ENCODE measurements at regions not wholly inside any gene's neighbourhood (a gene's known extent, or its start where the extent isn't known, plus 50 kb on each side); places are given as distances from the start of the nearest gene placed in this dataset.

DNA sequence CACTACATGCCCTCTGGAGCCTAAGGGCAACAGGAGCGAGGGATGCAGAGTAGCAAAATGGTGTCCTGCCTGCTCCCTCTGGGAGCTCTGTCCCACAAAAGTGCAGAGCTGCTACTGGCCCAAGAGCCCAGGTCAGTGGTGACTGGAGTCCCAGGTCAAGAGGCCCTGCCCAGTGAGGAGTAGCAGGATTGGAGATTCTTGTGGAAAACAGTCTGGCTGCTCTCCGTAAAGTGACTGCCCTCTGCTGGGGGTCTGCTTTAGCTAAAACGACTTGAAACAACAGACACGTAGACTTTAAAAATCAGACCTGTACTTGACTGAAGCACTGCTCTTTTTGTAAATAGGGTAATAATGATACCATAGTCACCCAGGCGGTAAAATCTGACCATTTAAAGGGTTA is 917.0 kb downstream of the MAT2B start:
- BruUV-seq (replicated peaks) = no TSS peak
- Histone ChIP-seq H3K27ac (ENCODE audit: low read depth, low read length, poor library complexity, severe bottlenecking) (no peak overlapping the region), H3K9me3 (ENCODE audit: low read length) (no peaks in the 10 kb centered on the region), H3K4me2 (ENCODE audit: low read length) (no peak overlapping the region), H3K4me3 (ENCODE audit: low read depth, low read length, poor library complexity, severe bottlenecking) (no peak overlapping the region), H4K20me1 (ENCODE audit: insufficient read depth, low read length) (no peaks in the 10 kb centered on the region), H3K4me1 (ENCODE audit: insufficient read depth, low read length, poor library complexity, severe bottlenecking) (no peaks in the 10 kb centered on the region), H3K79me2 (ENCODE audit: insufficient read depth, low read depth, low read length) (no peaks in the 10 kb centered on the region), H3K9me2 (ENCODE audit: insufficient read depth, low read length) (no peaks in the 10 kb centered on the region), H2AFZ (ENCODE audit: low read length) (no peak overlapping the region), H3K36me3 (ENCODE audit: insufficient read depth, low read length) (no peaks in the 10 kb centered on the region)
- intact Hi-C loops (cut with micrococcal nuclease; ENCODE audit: unreplicated experiment) = no loop called here
- ChIA-PET POLR2A (interaction anchor here (0.6 to 0.8 kb wide), 2 partner anchors 10 to 25 kb away, joined by 3 read pairs; no protein-coding TSS in a partner anchor), CTCF (ENCODE audit: unreplicated experiment) (no interaction called here)
- TF ChIP-seq, protein P1, sequence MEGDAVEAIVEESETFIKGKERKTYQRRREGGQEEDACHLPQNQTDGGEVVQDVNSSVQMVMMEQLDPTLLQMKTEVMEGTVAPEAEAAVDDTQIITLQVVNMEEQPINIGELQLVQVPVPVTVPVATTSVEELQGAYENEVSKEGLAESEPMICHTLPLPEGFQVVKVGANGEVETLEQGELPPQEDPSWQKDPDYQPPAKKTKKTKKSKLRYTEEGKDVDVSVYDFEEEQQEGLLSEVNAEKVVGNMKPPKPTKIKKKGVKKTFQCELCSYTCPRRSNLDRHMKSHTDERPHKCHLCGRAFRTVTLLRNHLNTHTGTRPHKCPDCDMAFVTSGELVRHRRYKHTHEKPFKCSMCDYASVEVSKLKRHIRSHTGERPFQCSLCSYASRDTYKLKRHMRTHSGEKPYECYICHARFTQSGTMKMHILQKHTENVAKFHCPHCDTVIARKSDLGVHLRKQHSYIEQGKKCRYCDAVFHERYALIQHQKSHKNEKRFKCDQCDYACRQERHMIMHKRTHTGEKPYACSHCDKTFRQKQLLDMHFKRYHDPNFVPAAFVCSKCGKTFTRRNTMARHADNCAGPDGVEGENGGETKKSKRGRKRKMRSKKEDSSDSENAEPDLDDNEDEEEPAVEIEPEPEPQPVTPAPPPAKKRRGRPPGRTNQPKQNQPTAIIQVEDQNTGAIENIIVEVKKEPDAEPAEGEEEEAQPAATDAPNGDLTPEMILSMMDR (conservative IDR thresholded peaks at IDR 0.05; ENCODE audit: low read length) = no peak
- TF ChIP-seq EZH2phosphoT487 (IDR thresholded peaks at IDR 0.05; ENCODE audit: borderline replicate concordance, low read depth, low read length) = no peak
- no peak for DNase-seq (ENCODE audit: low spot score)

- no peak overlapping the region for H3K4me2 ChIP-seq (ENCODE audit: low read length)
Measured at GRCh38 chr5:164431634-164432304, 926.4 kb downstream of the MAT2B start.

More at GRCh38 chr5:164431634-164432304, 926.4 kb downstream of the MAT2B start:
- H3K9me2 ChIP-seq (ENCODE audit: insufficient read depth, low read length) = no peaks in the 10 kb centered on the region
- no peaks in the 10 kb centered on the region for H3K4me1 ChIP-seq (ENCODE audit: insufficient read depth, low read length, poor library complexity, severe bottlenecking)
- no peak overlapping the region for H3K27ac ChIP-seq (ENCODE audit: low read depth, low read length, poor library complexity, severe bottlenecking)
- BruUV-seq (replicated peaks) = no TSS peak
- no peaks in the 10 kb centered on the region for H3K9me3 ChIP-seq (ENCODE audit: low read length)
- ChIA-PET CTCF (ENCODE audit: unreplicated experiment) (no interaction called here), POLR2A (no interaction called here)
- H3K36me3 ChIP-seq (ENCODE audit: insufficient read depth, low read length) = no peaks in the 10 kb centered on the region
- no peak overlapping the region for H2AFZ ChIP-seq (ENCODE audit: low read length)
- TF ChIP-seq, protein P1 (conservative IDR thresholded peaks at IDR 0.05; ENCODE audit: low read length) = no peak
- TF ChIP-seq EZH2phosphoT487 (IDR thresholded peaks at IDR 0.05; ENCODE audit: borderline replicate concordance, low read depth, low read length) = no peak
- no peaks in the 10 kb centered on the region for H4K20me1 ChIP-seq (ENCODE audit: insufficient read depth, low read length)
- no peak for DNase-seq (ENCODE audit: low spot score)
- H3K4me3 ChIP-seq (ENCODE audit: low read depth, low read length, poor library complexity, severe bottlenecking) = no peak overlapping the region
- H3K79me2 ChIP-seq (ENCODE audit: insufficient read depth, low read depth, low read length) = no peaks in the 10 kb centered on the region
- intact Hi-C loops (cut with micrococcal nuclease; ENCODE audit: unreplicated experiment) = no loop called here
